NCI-H748 (cell line): ENCODE measurements at regions not wholly inside any gene's neighbourhood (a gene's known extent, or its start where the extent isn't known, plus 50 kb on each side); places are given as distances from the start of the nearest gene placed in this dataset.
"Not testable (repeated sequence)": the region's sequence is repeated elsewhere in the genome, so short reads cannot be mapped to it uniquely, and the experiment has no call there.

Source experiments
- DNase-seq: peaks from one replicate; lab custom pipeline; 2025; ENCODE audit not compliant: unreplicated experiment; lab: John Stamatoyannopoulos, UW

DNA sequence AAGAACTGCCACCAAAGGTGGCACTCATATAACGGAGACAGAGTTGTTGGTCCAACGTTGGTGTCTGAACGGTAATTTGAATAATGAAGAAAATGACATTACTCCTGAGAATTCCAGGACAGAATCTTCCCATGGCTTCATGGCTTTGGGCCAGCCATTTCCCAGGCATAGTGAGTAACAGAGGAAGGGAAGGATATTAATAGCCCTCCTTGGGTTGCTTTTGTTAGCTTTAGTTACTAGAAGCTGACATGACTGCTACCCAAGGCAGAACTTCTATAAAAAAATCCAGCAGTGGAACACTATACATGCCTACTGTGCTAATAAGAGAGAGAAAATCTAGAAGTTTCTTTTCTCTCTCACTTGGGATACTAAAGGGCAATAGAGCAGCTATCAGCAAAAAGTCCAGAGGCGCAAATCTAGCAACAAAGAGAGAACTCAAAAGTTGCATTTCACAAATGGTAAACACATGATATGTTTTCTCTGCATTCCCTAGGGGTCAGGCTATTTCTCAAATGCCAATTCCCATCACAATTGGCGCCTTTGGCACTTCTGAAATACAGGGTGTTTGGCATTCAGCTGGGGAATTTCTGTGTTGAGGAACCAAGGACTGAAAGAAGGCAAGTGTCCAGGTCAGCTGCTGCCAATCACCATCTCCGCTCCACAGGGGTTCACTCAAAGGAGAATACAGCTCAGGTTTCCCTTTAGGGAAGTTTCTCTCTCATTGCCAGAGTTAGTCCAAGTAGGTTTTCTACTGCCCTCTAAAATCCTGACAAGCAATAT lies 160.8 kb upstream of the KYNU start:
- DNase-seq: no peak

DNA sequence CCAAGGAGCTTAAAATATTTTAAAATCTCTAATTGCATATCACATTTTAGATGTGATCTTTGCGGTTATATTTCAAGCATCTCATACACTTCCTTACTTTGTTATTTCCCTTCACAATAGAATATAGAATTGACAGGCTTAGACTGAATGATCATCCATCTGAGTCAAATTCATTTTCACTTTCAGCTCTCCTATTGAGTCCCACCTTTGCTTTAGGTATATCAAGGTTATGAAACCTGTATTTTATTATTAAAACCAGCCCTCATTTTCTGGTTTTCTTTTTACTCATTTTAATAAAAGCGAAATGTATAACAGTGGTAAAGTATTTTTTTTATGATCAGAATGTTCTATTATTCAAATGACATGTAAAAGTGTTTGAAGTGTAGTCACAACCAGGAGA lies 162.9 kb upstream of the KYNU start:
- DNase-seq: no peak

DNA sequence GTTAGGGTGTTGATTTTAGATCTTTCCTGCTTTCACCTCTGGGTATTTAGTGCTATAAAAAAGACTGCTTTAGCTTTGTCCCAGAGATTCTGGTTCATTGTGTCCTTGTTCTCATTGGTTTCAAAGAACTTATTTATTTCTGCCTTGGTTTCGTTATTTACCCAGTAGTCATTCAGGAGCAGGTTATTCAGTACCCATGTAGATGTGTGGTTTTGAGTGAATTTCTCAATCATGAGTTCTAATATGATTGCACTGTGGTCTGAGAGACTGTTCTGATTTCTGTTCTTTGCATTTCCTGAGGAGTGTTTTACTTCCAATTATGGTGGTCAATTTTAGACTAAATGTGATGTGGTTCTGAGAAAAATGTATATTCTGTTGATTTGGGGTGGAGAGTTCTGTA lies 167.1 kb upstream of the KYNU start:
- no peak for DNase-seq

DNA sequence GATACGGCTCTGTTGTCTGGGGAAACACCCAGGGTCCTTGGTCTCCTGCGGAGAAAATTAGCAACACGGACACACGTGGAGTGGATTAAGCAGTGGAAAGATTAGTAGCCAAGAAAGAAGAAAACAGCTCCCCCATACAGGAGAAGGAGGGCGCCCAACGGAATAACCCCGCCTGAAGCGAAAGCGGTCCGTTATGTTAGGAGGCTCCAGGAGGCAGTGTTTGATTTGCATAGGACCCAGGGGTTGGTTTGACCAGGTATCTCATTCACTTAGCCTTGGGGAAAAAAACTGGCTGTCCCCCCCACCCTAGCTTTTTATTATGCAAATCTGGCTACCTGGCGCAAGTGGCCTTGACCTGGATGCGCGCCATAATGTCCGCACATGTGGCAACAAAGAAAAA lies 170.1 kb upstream of the KYNU start:
- DNase-seq: no peak

DNA sequence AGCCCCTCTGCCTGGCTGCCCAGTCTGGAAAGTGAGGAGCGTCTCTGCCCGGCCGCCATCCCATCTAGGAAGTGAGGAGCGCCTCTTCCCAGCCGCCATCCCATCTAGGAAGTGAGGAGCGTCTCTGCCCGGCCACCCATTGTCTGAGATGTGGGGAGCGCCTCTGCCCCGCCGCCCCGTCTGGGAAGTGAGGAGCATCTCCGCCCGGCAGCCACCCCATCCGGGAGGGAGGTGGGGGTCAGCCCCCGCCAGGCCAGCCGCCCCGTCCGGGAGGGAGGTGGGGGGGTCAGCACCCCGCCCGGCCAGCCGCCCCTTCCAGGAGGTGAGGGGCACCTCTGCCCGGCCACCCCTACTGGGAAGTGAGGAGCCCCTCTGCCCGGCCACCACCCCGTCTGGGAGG lies 175.1 kb upstream of the KYNU start:
- not testable (repeated sequence) for DNase-seq

DNA sequence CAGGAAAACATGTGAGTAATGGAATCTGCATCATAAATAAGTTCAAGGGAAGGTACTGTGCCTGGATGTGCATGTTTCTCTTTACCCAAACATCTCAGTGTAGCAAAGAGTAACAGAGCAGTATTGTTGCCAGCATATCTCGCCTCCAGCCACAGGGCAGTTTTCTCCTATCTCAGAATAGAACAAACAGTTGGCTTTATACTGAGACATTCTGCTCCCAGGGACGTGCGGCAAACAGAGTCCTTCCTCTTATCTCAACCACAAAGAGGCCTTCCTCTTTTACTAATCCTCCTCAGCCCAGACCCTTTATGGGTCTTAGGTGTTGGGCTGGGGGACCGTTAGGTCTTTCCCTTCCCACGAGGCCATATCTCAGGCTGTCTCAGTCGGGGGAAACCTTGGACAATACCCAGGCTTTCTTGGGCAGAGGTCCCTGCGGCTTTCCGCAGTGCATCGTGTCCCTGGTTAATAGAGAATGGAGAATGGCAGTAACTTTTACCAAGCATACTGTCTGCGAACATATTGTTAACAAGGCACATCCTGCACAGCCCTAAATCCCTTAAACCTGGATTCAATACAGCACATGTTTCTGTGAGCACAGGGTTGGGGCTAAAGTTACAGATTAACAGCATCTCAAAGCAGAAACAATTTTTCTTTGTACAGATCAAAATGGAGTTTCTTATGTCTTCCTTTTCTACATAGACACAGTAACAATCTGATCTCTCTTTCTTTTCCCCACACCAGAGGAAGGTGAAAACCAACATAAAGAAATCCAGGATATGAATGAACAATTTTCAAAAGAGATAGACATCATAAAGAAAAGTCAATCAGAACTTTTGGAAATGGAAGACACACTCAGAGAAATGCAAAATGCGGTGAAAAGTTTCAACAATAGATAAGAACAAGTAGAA lies 181.9 kb upstream of the KYNU start:
- DNase-seq: not testable (repeated sequence)

DNA sequence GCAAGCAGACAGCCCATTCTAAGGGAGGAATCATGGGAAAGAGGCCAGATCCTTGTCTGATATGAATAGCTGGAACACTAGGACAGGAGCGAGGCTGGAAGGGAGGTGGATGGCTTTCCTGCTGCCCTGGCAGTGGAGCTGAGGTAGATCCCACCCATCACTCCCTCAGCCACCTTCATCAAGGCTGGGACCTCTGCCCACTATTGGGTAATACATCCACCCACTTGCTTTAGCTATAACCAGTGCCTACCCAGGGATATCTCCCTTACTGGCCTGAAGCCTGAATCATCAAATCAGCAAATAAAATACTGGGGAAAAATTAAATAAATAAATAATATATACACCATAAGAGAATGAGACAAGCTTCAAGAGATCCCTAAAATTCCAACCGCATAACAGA lies 183.2 kb upstream of the KYNU start:
- no peak for DNase-seq

DNA sequence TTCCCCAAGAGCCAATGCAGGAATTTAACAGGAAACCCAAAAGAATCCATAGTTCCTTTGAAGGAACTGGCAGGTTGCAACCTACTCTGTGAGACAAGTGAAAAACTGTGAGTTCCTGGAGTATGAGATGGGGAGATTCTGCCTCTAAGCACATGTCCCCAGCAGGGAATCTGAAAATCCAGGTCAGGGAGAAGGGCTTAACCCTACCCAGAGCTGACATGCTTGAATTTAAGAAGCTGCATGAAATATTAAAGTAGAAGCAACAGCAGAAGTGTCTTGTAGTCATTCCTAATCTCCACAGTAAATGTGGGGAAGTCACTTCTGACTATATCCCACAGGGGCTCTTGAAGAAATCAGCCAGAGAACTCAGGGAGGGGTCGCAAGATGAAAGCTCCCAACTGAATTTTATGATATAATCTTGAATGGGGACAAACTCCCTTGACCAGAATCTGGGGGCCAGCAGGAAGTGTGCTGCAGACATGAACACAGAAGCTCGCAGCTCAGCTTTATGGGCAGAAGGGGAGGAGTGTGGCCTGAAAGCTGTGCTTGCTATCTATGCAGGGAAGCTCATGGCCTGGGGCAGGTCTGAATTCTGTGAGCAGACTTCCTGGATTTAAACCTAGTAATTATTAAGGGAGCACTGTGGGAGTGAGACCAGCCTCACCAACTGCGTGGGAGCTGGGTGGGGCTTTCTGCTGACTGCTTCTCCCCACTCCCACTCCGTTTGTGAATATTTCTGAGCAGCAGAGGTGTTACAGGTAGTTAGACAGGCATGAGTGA lies 184.1 kb upstream of the KYNU start:
- DNase-seq: no peak

DNA sequence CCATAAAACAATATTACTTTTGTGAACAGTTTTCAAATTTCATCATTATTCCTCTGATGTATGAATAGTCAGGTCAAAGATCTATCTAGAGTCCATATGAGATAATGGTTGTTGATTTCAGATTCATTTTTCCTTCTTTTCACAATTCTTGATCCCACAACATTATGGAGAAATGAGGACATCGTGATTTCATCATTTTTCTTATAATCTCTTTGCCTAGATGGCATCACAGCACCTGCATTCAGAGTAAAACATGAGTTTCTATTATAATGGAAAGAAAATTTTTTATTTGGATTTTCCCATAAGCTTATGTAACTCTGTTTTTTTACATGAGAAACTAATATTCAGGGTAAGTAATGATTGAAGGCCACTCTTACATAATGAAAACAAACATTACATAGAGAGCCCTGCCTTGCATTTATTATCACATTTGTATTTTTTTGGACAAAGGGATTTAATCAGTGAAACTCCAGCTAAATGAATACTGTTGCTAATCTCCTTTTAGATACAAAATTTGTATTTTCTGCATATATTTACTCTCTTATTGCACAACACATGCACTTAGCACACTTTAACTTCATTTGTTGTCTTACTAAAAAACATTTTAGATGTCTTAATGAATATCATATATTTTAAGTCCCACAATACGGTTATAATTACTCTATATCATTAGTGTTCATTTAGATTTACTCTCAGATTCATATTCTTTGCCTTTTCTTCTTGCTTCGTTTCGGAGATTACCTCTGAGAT lies 188.4 kb upstream of the KYNU start:
- DNase-seq: no peak

DNA sequence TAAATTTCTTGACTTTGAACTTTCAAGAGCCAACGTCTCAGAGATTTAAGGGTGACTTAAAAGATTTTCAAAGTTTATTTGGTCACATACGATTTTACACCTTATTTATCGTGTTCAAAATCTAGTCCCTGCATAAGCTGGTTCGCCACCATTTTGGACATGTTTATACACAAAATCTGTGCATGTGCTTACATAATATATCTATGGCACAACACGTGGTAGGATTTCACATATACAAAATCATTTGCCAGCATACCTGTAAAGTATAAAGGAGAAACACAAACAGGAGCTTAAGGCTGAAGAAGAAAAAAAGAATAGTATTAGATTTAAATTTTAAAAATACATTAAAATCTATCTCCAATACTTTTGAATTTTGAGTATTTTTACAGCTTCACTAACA lies 190.0 kb upstream of the KYNU start:
- no peak for DNase-seq

DNA sequence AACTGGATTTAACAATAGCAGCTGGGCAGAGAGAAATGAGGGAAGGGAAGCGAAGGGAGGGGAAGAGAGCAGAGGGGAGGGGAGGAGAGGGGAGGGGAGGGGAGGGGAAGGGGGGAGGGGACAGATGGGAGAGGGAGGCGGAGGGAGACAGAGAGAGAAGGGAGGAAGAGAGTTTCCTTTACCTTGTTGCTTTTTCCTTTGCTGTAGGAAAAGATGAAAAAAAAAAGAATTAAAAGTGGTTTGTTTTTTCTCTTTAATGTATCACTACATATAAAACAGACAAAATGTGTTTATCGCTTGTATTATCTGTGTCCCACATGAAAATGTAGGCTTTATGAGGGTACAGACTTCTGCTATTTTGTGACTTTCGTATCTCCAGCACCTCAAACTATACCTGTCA lies 190.4 kb upstream of the KYNU start:
- no peak for DNase-seq

DNA sequence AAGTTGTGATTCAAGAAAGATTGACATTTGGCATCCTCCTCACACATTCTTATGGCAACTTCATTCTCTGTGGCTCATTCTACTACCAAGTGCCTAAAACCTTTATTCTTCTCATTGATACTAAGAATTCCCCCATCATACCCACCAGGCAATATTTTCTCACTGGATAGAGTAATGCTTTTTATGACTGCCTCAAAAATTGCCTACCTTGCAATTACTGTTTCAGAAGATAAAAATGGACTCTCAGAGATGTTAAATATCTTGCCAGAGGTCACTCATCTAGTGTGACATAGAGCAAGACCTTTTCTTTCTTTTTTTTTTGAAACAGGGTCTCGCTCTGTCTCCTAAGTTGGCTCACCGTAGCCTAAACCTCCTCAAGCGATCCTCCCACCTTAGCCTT lies 192.8 kb upstream of the KYNU start:
- no peak for DNase-seq

DNA sequence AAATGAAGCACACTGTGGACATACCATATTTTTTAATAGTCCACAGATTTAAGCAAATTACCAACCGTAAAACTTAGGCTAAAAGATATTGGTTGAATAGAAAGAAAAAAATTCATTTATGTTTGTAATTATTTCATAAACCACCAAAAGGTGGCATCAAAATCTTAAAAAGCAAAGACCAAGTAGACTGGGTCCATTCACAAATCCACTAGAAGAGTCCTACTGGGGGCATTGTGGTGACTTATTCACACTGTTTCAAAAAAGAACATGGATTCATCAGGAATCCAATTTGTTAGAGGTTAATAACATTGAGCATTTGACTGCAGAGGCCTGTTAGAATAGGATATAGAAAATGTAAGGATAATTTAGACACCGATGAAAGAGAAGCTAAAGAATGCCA lies 194.9 kb upstream of the KYNU start:
- no peak for DNase-seq

DNA sequence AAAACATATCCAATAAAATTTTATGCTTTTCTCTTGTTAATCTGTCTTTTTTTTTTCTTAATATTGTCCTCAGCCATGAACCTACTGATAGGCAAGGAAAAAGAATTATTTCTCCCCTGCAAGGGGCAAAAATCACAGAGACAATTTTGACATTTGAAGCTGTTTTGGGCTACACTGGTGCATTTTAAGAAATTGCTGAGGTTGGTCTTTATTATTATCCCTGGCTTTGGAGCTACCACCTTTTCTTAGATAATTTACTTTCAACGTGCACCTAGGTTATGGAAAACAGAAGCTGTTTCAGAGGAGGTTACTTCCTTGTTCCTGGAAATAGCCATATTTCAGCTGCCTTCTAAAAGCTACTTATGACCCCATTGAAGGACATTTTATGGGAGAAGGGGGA lies 195.5 kb upstream of the KYNU start:
- DNase-seq: no peak

DNA sequence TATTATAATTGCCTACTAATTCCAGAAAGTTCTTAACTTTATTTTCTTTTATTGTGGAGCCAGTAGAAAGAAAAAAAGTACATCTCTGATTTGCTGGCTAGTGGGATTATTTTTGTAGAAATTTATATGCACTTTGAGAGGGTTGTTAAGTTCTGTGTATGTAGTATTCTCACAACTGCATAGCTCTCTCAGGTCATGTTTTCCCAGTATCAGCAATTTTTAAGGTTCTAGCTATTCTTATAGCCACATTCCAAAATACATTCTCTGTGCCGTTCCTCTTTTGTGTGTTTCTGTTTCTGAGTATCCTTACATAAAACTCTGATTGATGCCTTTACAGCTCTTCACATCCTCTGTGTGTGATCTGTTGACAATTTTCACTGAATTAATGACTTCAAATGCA lies 199.3 kb upstream of the KYNU start:
- no peak for DNase-seq

DNA sequence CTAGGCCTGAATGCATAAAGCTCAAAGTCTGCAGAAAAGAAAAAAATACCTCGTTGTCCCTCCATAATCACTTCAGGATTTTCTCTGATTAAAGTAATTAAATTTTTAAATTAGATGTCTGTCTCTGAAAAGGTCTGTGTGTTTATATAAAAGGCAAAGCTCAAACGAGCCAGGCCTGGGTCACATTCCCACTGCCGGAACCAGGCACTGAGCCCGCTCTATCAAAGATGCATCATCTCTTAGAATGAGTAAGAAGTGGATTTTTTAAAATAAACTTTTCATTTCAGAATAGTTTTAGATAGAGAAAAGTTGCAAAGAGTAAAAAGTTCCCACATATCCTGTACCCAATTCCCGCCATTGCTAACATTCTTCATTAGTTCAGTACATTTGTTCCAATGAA lies 202.1 kb upstream of the KYNU start:
- no peak for DNase-seq

DNA sequence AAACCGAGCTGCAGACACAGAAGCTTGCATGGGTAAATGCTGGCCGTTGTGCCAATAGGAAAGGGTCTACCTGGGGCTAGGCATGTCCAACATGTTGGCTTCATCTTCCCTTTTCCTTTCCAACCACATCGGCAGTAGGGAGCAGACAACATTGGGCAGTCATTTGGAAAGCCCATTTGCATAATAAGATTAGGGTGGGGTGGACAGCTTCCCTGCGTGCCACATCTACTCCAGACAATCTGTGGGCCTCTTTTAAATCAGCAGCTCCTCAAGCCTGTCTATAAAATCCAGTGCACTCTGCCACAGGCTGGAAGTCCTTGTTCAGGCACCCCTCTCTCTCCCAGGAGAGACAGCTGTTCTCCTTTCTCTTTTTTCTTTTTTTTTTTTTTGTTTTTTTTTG lies 203.6 kb upstream of the KYNU start:
- DNase-seq: no peak

DNA sequence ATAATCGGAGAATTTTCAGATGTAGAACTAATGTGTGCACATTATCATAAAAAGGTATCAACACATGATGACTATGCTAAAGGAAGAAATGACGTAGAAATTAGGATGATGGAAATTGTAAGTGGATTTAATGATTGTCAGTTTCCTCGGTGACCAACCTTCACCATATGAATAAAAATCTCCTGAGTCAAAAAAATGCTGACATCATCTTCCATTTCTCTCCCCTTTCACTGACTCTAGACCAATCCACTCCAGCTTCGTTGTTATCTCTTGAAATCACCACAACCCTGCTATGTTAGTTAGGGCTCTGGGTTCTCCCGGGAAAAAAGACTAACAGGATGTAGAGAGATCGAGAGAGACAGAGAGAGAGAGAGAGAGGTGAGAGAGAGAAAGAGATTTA lies 204.8 kb upstream of the KYNU start:
- DNase-seq: no peak

DNA sequence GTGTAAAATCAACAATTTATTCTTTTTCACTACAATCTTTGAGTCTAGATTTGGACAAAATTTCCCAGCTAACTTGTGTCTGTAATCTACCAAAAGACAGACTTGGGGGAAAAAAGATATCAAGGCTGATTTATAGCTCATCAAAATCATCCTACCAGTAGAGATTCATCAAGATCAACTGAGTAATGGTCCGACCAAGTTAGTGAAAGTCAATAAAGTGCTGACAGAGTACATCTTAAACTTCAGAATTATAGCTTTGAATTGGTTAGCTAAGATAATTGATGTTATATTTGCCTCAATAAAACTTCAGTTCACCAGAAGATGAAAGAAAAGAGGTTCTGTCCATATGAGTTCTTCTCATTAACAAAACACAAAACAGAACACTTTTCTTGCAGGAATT lies 207.1 kb upstream of the KYNU start:
- DNase-seq: no peak

DNA sequence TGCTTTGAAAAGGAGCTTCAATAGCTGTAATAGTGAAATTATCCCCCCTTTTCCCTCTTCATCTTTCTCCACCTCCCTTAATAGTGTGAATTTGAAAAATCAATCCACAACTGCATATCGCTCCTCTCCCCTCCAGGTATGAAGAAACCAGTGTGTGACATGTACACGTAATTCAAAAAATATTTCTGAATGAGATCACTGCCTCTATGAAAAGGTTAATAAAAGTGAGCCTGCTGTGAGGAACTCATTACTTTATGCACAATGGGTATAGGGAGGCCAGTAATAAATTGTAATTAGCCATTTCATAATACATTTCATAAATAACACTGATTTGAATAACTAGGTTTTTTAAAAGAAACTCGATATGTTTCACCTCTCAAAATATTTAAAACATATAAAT lies 209.0 kb upstream of the KYNU start:
- DNase-seq: no peak

DNA sequence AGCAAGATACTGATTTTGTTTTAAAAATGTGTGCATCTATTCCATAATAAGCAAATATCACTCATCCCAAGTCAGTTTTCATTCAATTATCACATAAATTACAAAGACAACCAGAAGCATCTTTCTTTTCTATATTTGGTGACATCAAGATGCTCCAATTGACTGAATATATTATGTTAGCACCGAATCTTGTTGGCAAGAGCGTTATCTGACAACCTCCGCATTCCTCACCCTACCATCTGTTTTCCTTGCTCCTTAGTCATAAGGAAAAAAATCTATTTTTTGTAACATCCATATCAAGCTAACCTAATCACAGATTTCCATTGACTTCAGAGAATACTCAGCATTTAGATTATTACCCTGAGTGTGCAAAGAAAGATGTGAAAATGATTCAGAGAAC lies 212.2 kb upstream of the KYNU start:
- DNase-seq: no peak
